H1 (cell line): ENCODE measurements at regions not wholly inside any gene's neighbourhood (a gene's known extent, or its start where the extent isn't known, plus 50 kb on each side); places are given as distances from the start of the nearest gene placed in this dataset.

Experiments used
- HDAC2 ChIP-seq, 2 experiments: fragments of 300-600 bp in 1 of 2; sonication (generic) in 1 of 2; IDR thresholded peaks; 2 replicates each; pipeline ENCODE4 v1.6.1; 2011 to 2012; ENCODE audit warnings: low read depth in 2 of 2, low read length in 2 of 2, mild to moderate bottlenecking in 2 of 2, moderate library complexity in 2 of 2, borderline replicate concordance in 1 of 2, inconsistent platforms in 1 of 2
- POLR2AphosphoS5 ChIP-seq: IDR thresholded peaks from 2 replicates; pipeline ENCODE4 v1.6.1; 2011; ENCODE audit warnings: low read depth, low read length
- RFX5 ChIP-seq: IDR thresholded peaks from 2 replicates; pipeline ENCODE4 v1.6.1; 2011; ENCODE audit warnings: low read depth, low read length, improper control_type of control experiment, borderline replicate concordance
- TF ChIP-seq, protein P1 (sequence below), 3 experiments: IDR thresholded peaks; 1 replicate in 2 of 3; 2 replicates in 1 of 3; pipeline versions ENCODE4 v1.5.1 to v1.6.1; 2011; ENCODE audit warnings: low read length in 3 of 3, mild to moderate bottlenecking in 3 of 3, inconsistent platforms in 2 of 3, low read depth in 1 of 3, moderate library complexity in 1 of 3; ENCODE audit not compliant: insufficient read depth in 1 of 3; ENCODE audit errors: control extremely low read depth in 1 of 3

DNA sequence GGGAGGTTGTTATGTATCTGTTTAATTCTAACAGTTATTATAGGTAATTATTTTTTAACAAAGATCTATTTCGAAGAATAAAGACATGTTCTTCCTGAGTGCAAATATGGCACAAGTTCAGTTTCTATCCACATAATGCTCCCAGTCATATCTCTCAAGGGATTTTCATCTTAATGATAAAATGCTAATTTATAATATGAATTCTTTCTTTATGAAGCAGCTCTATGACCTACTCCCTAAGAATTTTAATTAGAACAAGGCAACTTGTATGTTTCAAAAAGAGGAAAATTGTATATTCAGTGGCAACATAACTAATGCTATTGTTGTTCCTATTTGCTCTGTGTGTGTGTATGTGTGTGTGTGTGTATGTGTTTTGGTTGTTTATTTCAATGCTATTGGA is 1222.1 kb upstream of the NCAM2 start:
- TF ChIP-seq RFX5 (no peak), HDAC2 (IDR thresholded peaks at IDR 0.05; ENCODE audit: borderline replicate concordance in 1 of 2, low read depth in 2 of 2, low read length in 2 of 2) (no peak), POLR2AphosphoS5 (no peak)
- TF ChIP-seq, protein P1, sequence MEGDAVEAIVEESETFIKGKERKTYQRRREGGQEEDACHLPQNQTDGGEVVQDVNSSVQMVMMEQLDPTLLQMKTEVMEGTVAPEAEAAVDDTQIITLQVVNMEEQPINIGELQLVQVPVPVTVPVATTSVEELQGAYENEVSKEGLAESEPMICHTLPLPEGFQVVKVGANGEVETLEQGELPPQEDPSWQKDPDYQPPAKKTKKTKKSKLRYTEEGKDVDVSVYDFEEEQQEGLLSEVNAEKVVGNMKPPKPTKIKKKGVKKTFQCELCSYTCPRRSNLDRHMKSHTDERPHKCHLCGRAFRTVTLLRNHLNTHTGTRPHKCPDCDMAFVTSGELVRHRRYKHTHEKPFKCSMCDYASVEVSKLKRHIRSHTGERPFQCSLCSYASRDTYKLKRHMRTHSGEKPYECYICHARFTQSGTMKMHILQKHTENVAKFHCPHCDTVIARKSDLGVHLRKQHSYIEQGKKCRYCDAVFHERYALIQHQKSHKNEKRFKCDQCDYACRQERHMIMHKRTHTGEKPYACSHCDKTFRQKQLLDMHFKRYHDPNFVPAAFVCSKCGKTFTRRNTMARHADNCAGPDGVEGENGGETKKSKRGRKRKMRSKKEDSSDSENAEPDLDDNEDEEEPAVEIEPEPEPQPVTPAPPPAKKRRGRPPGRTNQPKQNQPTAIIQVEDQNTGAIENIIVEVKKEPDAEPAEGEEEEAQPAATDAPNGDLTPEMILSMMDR (IDR thresholded peaks at IDR 0.05; ENCODE audit: control extremely low read depth in 1 of 3, insufficient read depth in 1 of 3, low read depth in 1 of 3, low read length in 3 of 3) = no peak
